ENCODE measurements at regions not wholly inside any gene's neighbourhood (a gene's known extent, or its start where the extent isn't known, plus 50 kb on each side); places are given as distances from the start of the nearest gene placed in this dataset.
"Not testable (repeated sequence)": the region's sequence is repeated elsewhere in the genome, so short reads cannot be mapped to it uniquely, and the experiment has no call there.

DNA sequence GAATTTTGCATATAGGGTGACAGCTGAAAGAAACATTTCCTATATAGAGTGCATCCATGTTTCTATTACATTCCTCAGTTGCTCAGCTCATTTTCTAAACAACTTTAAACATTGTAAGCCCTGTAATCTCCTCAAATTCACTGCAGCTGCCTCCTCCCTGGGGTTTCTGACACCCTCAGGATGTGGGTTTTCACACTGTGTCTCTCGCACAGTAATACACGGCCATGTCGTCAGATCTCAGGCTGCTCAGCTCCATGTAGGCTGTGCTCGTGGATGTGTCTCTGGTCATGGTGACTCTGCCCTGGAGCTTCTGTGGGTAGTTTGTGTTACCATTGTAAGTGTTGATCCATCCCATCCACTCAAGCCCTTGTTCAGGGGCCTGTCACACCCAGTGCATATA is 569.0 kb downstream of the GOLGA6L6 start:
- H3K18ac ChIP-seq (ENCODE audit: extremely low read depth, low read length); H2BK120ac ChIP-seq (replicated peaks; ENCODE audit: low read depth, low read length); H3K14ac ChIP-seq (ENCODE audit: insufficient read length); H4K91ac ChIP-seq (replicated peaks; ENCODE audit: insufficient read length, low read length); H4K5ac ChIP-seq (ENCODE audit: insufficient read length, low read depth, low read length); H3K27ac ChIP-seq (ENCODE audit: low read depth, low read length); H3K36me3 ChIP-seq (ENCODE audit: control insufficient read depth in 2 of 4, insufficient read depth in 4 of 4, low read length in 3 of 4); POLR2A ChIA-PET (ENCODE audit: partially characterized antibody); H3K27me3 ChIP-seq (replicated peaks in 1 of 4; ENCODE audit: control insufficient read depth in 3 of 4, extremely low read depth in 1 of 4, insufficient read depth in 3 of 4, low read length in 3 of 4); H2BK20ac ChIP-seq (ENCODE audit: low read length); H3K4me1 ChIP-seq (replicated peaks in 1 of 4; ENCODE audit: control insufficient read depth in 3 of 4, insufficient read depth in 4 of 4, low read length in 3 of 4); H3K79me1 ChIP-seq (ENCODE audit: low read depth, low read length); H2AFZ ChIP-seq (ENCODE audit: low read length); H2BK5ac ChIP-seq (ENCODE audit: low read depth, low read length); H3K4me2 ChIP-seq (ENCODE audit: insufficient read depth in 1 of 2, low read depth in 2 of 2, low read length in 2 of 2); H3K23me2 ChIP-seq (ENCODE audit: low read depth, low read length); H2AK5ac ChIP-seq (ENCODE audit: low read depth, low read length); H2BK15ac ChIP-seq (ENCODE audit: low read length); H2BK12ac ChIP-seq (ENCODE audit: low read depth, low read length); FAIRE-seq; H3K4ac ChIP-seq (replicated peaks; ENCODE audit: insufficient read length, low read depth, low read length); H4K8ac ChIP-seq (ENCODE audit: extremely low read depth, insufficient read depth, low read length); H3K9ac ChIP-seq (replicated peaks in 1 of 4; ENCODE audit: extremely low read depth in 1 of 4, low read depth in 3 of 4, low read length in 3 of 4); H3K79me2 ChIP-seq (ENCODE audit: control insufficient read depth in 1 of 2, insufficient read depth in 2 of 2, low read length in 2 of 2); H3K56ac ChIP-seq (replicated peaks; ENCODE audit: insufficient read length, low read depth, low read length); H3K23ac ChIP-seq (ENCODE audit: insufficient read length); DNase-seq (ENCODE audit: low read depth in 1 of 2, low spot score in 2 of 2); H4K20me1 ChIP-seq (replicated peaks in 1 of 2; ENCODE audit: control insufficient read depth in 1 of 2, insufficient read depth in 2 of 2, low read length in 2 of 2); H3K4me3 ChIP-seq (ENCODE audit: extremely low read depth in 1 of 4, insufficient read depth in 2 of 4, low read depth in 3 of 4, low read length in 4 of 4); CTCF ChIA-PET (ENCODE audit: partially characterized antibody): not testable (repeated sequence)
- 89% methylated on average over 4 of the region's 4 CpGs; no CpG with 5 or more reads in 1 of the 2 experiments for WGBS, 2 experiments (ENCODE audit: extremely low coverage in 1 of 2, insufficient coverage in 1 of 2, insufficient read length in 1 of 2, insufficient replicate concordance in 2 of 2, low coverage in 1 of 2, low lambda C conversion rate in 2 of 2, missing lambda C conversion rate in 1 of 2)
- peaks cover 39 to 69% of the 10 kb centered on the region in 2 experiments for H3K9me3 ChIP-seq (ENCODE audit: insufficient read depth in 2 of 2, low read depth in 1 of 2, low read length in 1 of 2)

DNA sequence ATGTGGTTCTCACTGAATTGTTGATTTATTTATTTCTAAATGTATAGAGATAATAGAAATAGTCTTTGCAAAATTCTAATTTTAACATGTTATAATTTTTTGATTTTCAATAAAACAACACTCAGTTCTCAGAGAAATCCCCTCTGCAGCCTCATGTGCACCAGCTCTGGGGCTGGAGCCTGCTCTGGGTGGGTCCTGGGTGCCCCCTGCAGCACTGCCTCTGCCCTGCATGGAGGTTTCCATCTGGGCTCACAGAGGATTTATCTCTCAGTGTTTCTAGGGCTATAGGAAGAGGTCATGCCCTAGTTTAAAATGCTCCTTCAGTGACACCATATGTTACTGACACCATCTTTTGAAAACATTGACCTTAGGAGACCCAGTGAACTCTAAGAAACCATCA is 576.0 kb downstream of the GOLGA6L6 start:
- not testable (repeated sequence) for H3K4me1 ChIP-seq (replicated peaks in 1 of 4; ENCODE audit: control insufficient read depth in 3 of 4, insufficient read depth in 4 of 4, low read length in 3 of 4)

More for the DNA sequence above, 576.0 kb downstream of the GOLGA6L6 start:
- H3K56ac ChIP-seq (replicated peaks; ENCODE audit: insufficient read length, low read depth, low read length); H4K20me1 ChIP-seq (replicated peaks in 1 of 2; ENCODE audit: control insufficient read depth in 1 of 2, insufficient read depth in 2 of 2, low read length in 2 of 2); H2AK5ac ChIP-seq (ENCODE audit: low read depth, low read length); H3K79me2 ChIP-seq (ENCODE audit: control insufficient read depth in 1 of 2, insufficient read depth in 2 of 2, low read length in 2 of 2); H2AFZ ChIP-seq (ENCODE audit: low read length); H3K18ac ChIP-seq (ENCODE audit: extremely low read depth, low read length); H3K9ac ChIP-seq (replicated peaks in 1 of 4; ENCODE audit: extremely low read depth in 1 of 4, low read depth in 3 of 4, low read length in 3 of 4); H4K5ac ChIP-seq (ENCODE audit: insufficient read length, low read depth, low read length); H3K4me2 ChIP-seq (ENCODE audit: insufficient read depth in 1 of 2, low read depth in 2 of 2, low read length in 2 of 2); H3K36me3 ChIP-seq (ENCODE audit: control insufficient read depth in 2 of 4, insufficient read depth in 4 of 4, low read length in 3 of 4); H3K4me3 ChIP-seq (ENCODE audit: extremely low read depth in 1 of 4, insufficient read depth in 2 of 4, low read depth in 3 of 4, low read length in 4 of 4); H2BK20ac ChIP-seq (ENCODE audit: low read length); H2BK15ac ChIP-seq (ENCODE audit: low read length); H3K27me3 ChIP-seq (replicated peaks in 1 of 4; ENCODE audit: control insufficient read depth in 3 of 4, extremely low read depth in 1 of 4, insufficient read depth in 3 of 4, low read length in 3 of 4); H2BK12ac ChIP-seq (ENCODE audit: low read depth, low read length); H3K23ac ChIP-seq (ENCODE audit: insufficient read length); FAIRE-seq; CTCF ChIA-PET (ENCODE audit: partially characterized antibody); H4K8ac ChIP-seq (ENCODE audit: extremely low read depth, insufficient read depth, low read length); DNase-seq (ENCODE audit: low read depth in 1 of 2, low spot score in 2 of 2); H4K91ac ChIP-seq (replicated peaks; ENCODE audit: insufficient read length, low read length); H3K79me1 ChIP-seq (ENCODE audit: low read depth, low read length); H3K23me2 ChIP-seq (ENCODE audit: low read depth, low read length); H3K4ac ChIP-seq (replicated peaks; ENCODE audit: insufficient read length, low read depth, low read length); POLR2A ChIA-PET (ENCODE audit: partially characterized antibody); H3K14ac ChIP-seq (ENCODE audit: insufficient read length); H2BK120ac ChIP-seq (replicated peaks; ENCODE audit: low read depth, low read length); H3K27ac ChIP-seq (ENCODE audit: low read depth, low read length); H2BK5ac ChIP-seq (ENCODE audit: low read depth, low read length): not testable (repeated sequence)
- H3K9me3 ChIP-seq (ENCODE audit: insufficient read depth in 2 of 2, low read depth in 1 of 2, low read length in 1 of 2) = peaks cover 34 to 63% of the 10 kb centered on the region in 2 experiments
